Neuronal stem cell (in vitro differentiated cells): ENCODE measurements at regions not wholly inside any gene's neighbourhood (a gene's known extent, or its start where the extent isn't known, plus 50 kb on each side); places are given as distances from the start of the nearest gene placed in this dataset.
A peak's percentile ranks its signal among the peaks of the same experiment; 100 is the strongest.

Experiments
- DNase-seq: peaks from one replicate; pipeline ENCODE4 v3.0.0-alpha.2; 2013; ENCODE audit warnings: low spot score
- H2AFZ ChIP-seq: one replicate; pipeline ENCODE4 v1.6.1; 2013; ENCODE audit warnings: mild to moderate bottlenecking, low read length, inconsistent platforms
- H2AK5ac ChIP-seq: 2 replicates; pipeline ENCODE4 v1.6.1; 2013; ENCODE audit warnings: low read depth, mild to moderate bottlenecking, inconsistent platforms, low read length, moderate library complexity, mixed read lengths
- H2BK120ac ChIP-seq: 2 replicates; pipeline ENCODE4 v1.6.1; 2013; ENCODE audit warnings: low read depth, mild to moderate bottlenecking, inconsistent platforms, low read length, moderate library complexity, mixed read lengths
- H2BK12ac ChIP-seq: one replicate; pipeline ENCODE4 v1.6.1; 2013; ENCODE audit warnings: low read length, inconsistent platforms
- H2BK15ac ChIP-seq: 2 replicates; pipeline ENCODE4 v1.6.1; 2013; ENCODE audit warnings: mild to moderate bottlenecking, low read length, inconsistent platforms, mixed read lengths
- H2BK5ac ChIP-seq: one replicate; pipeline ENCODE4 v1.6.1; 2013; ENCODE audit warnings: inconsistent platforms, mild to moderate bottlenecking, low read length, moderate library complexity
- H3K14ac ChIP-seq: one replicate; pipeline ENCODE4 v1.6.1; 2013; ENCODE audit warnings: low read length, inconsistent platforms
- H3K18ac ChIP-seq: 2 replicates; pipeline ENCODE4 v1.6.1; 2013; ENCODE audit warnings: low read length, inconsistent platforms
- H3K23ac ChIP-seq: 2 replicates; pipeline ENCODE4 v1.6.1; 2013; ENCODE audit warnings: low read depth, mild to moderate bottlenecking, mixed read lengths, low read length, inconsistent platforms; ENCODE audit not compliant: poor library complexity
- H3K27ac ChIP-seq: replicated peaks from 3 replicates; pipeline ENCODE4 v1.5.1; 2013; ENCODE audit warnings: low read length, inconsistent platforms
- H3K27me3 ChIP-seq, 3 experiments: 2 replicates each; pipeline ENCODE4 v1.6.1; 2013; ENCODE audit warnings: low read length in 3 of 3, mild to moderate bottlenecking in 2 of 3, inconsistent platforms in 1 of 3, low read depth in 1 of 3, mixed read lengths in 1 of 3, moderate library complexity in 1 of 3; ENCODE audit not compliant: control insufficient read depth in 3 of 3, insufficient read depth in 3 of 3
- H3K36me3 ChIP-seq, 2 donors: replicated peaks in 1 of 2; 2 replicates each; pipeline ENCODE4 v1.6.1; 2013; ENCODE audit warnings: low read length in 2 of 2; ENCODE audit not compliant: control insufficient read depth in 2 of 2, insufficient read depth in 2 of 2
- H3K4ac ChIP-seq: 2 replicates; pipeline ENCODE4 v1.6.1; 2013; ENCODE audit warnings: inconsistent platforms, mild to moderate bottlenecking, low read length, moderate library complexity
- H3K4me1 ChIP-seq, 2 donors: 1 replicate in 1 of 2; 2 replicates in 1 of 2; pipeline ENCODE4 v1.6.1; 2013; ENCODE audit warnings: low read length in 2 of 2, low read depth in 1 of 2; ENCODE audit not compliant: control insufficient read depth in 2 of 2, insufficient read depth in 1 of 2
- H3K4me2 ChIP-seq: one replicate; pipeline ENCODE4 v1.6.1; 2013; ENCODE audit warnings: mild to moderate bottlenecking, low read length, inconsistent platforms; ENCODE audit not compliant: insufficient read depth, poor library complexity, severe bottlenecking
- H3K4me3 ChIP-seq, 2 donors: 2 replicates each; pipeline ENCODE4 v1.5.1; 2013; ENCODE audit warnings: low read length in 2 of 2, mild to moderate bottlenecking in 2 of 2, inconsistent platforms in 1 of 2, moderate library complexity in 1 of 2
- H3K79me1 ChIP-seq: one replicate; pipeline ENCODE4 v1.6.1; 2013; ENCODE audit warnings: low read depth, mild to moderate bottlenecking, inconsistent platforms, low read length, moderate library complexity
- H3K9ac ChIP-seq: one replicate; pipeline ENCODE4 v1.6.1; 2013; ENCODE audit warnings: mild to moderate bottlenecking, low read depth, low read length, inconsistent platforms; ENCODE audit not compliant: poor library complexity
- H3K9me3 ChIP-seq, 2 donors: replicated peaks in 1 of 2; 2 replicates each; pipeline versions ENCODE3 to v1.6.1; 2013; ENCODE audit warnings: low read length in 2 of 2, mild to moderate bottlenecking in 2 of 2, inconsistent platforms in 1 of 2, low read depth in 1 of 2, mixed read lengths in 1 of 2, moderate library complexity in 1 of 2; ENCODE audit not compliant: control insufficient read depth in 2 of 2, insufficient read depth in 1 of 2
- H4K8ac ChIP-seq: one replicate; pipeline ENCODE4 v1.6.1; 2013; ENCODE audit warnings: low read depth, mild to moderate bottlenecking, inconsistent platforms, low read length, moderate library complexity
- H4K91ac ChIP-seq: one replicate; pipeline ENCODE4 v1.6.1; 2013; ENCODE audit warnings: low read length, low read depth, mild to moderate bottlenecking, inconsistent platforms; ENCODE audit not compliant: poor library complexity
- WGBS, 2 donors: extraction: QIAGEN DNeasy Blood & Tissue Kit; methylation state at CpG; one replicate each; pipeline ENCODE4 v1.1.7; 2013; ENCODE audit warnings: missing lambda C conversion rate in 2 of 2, mixed read lengths in 1 of 2; ENCODE audit not compliant: insufficient read length in 2 of 2, insufficient replicate concordance in 1 of 2; ENCODE audit errors: extremely low coverage in 2 of 2; 5-methylcytosine and 5-hydroxymethylcytosine counted together

GRCh38 chr5:105739732-105740131 lies 1931.0 kb downstream of the EFNA5 start:
- H3K4me3 ChIP-seq = no peak overlapping the region
- H4K91ac ChIP-seq = no peak overlapping the region
- no peak overlapping the region for H2BK12ac ChIP-seq
- H3K18ac ChIP-seq = no peak overlapping the region
- H2BK120ac ChIP-seq = no peak overlapping the region
- no peaks in the 10 kb centered on the region for H3K79me1 ChIP-seq
- no peak overlapping the region for H3K9ac ChIP-seq
- no peak for DNase-seq
- no peak overlapping the region for H2AK5ac ChIP-seq
- no peak overlapping the region for H3K23ac ChIP-seq
- H4K8ac ChIP-seq = no peak overlapping the region
- no peaks in the 10 kb centered on the region for H3K36me3 ChIP-seq
- H3K27ac ChIP-seq = no peak overlapping the region
- no peak overlapping the region for H3K4ac ChIP-seq
- H3K27me3 ChIP-seq = no peaks in the 10 kb centered on the region
- no peak overlapping the region for H2BK5ac ChIP-seq
- no peaks in the 10 kb centered on the region for H3K9me3 ChIP-seq
- no peak overlapping the region for H2BK15ac ChIP-seq
- H3K4me1 ChIP-seq = no peaks in the 10 kb centered on the region
- H2AFZ ChIP-seq = no peak overlapping the region
- no peak overlapping the region for H3K4me2 ChIP-seq
- no peak overlapping the region for H3K14ac ChIP-seq

DNA sequence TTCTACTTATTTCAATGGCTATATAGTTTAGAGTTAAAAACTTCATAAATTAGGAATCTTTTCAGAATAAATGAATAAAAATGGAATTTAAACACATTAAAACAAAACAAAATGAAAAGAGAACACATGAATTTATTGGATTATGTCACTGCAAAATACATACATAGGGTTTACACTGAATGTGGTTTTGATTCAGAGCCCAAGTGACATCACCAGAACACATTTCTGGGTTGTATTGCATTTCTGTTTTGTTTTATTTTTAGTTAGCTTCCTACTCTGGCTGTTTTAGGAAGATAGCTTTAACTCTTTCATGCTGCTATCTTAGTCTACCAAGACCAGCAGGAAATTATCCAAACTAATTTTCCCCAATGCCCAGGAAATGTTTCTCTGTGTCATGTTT lies 1935.0 kb downstream of the EFNA5 start:
- H3K9me3 ChIP-seq = no peaks in the 10 kb centered on the region
- H3K18ac ChIP-seq = no peak overlapping the region
- no peak overlapping the region for H4K91ac ChIP-seq
- H3K4me1 ChIP-seq = no peaks in the 10 kb centered on the region
- H3K4ac ChIP-seq = no peak overlapping the region
- H3K36me3 ChIP-seq = no peaks in the 10 kb centered on the region
- H2BK12ac ChIP-seq = no peak overlapping the region
- H2AFZ ChIP-seq = no peak overlapping the region
- H2BK15ac ChIP-seq = no peak overlapping the region
- no peak overlapping the region for H3K14ac ChIP-seq
- no peak overlapping the region for H3K27ac ChIP-seq
- H3K27me3 ChIP-seq = no peaks in the 10 kb centered on the region
- H2BK120ac ChIP-seq = no peak overlapping the region
- no peak overlapping the region for H3K4me2 ChIP-seq
- no peak overlapping the region for H3K23ac ChIP-seq
- H2AK5ac ChIP-seq = no peak overlapping the region
- no peak overlapping the region for H2BK5ac ChIP-seq
- DNase-seq = no peak
- no peaks in the 10 kb centered on the region for H3K79me1 ChIP-seq
- H3K9ac ChIP-seq = no peak overlapping the region
- H3K4me3 ChIP-seq = no peak overlapping the region
- no peak overlapping the region for H4K8ac ChIP-seq

GRCh38 chr5:105730982-105731381 lies 1939.8 kb downstream of the EFNA5 start:
- Histone ChIP-seq H3K36me3 (no peaks in the 10 kb centered on the region), H3K27me3 (no peaks in the 10 kb centered on the region), H4K91ac (no peak overlapping the region), H3K9me3 (no peaks in the 10 kb centered on the region), H2BK120ac (no peak overlapping the region), H2BK12ac (no peak overlapping the region), H3K9ac (no peak overlapping the region), H4K8ac (no peak overlapping the region), H2AK5ac (no peak overlapping the region), H3K14ac (no peak overlapping the region), H3K23ac (no peak overlapping the region), H3K18ac (no peak overlapping the region), H3K4me2 (no peak overlapping the region), H2BK15ac (no peak overlapping the region), H3K79me1 (no peaks in the 10 kb centered on the region), H2AFZ (no peak overlapping the region), H3K4me3 (no peak overlapping the region), H3K4me1 (no peaks in the 10 kb centered on the region), H2BK5ac (no peak overlapping the region), H3K4ac (no peak overlapping the region), H3K27ac (no peak overlapping the region)
- DNase-seq = no peak
- WGBS, 2 donors = no CpG with 5 or more reads among the region's 1 CpG

GRCh38 chr5:105726093-105726492 lies 1944.6 kb downstream of the EFNA5 start:
- H3K14ac ChIP-seq = no peak overlapping the region
- no peak overlapping the region for H2BK12ac ChIP-seq
- no peaks in the 10 kb centered on the region for H3K27me3 ChIP-seq
- peak overlapping the region; percentile 30 for H2BK15ac ChIP-seq
- no peak for DNase-seq
- H3K4me1 ChIP-seq = no peaks in the 10 kb centered on the region
- no peak overlapping the region for H2BK120ac ChIP-seq
- no peak overlapping the region for H3K4me3 ChIP-seq
- no peaks in the 10 kb centered on the region for H3K9me3 ChIP-seq
- H3K4ac ChIP-seq = no peak overlapping the region
- H3K18ac ChIP-seq = peak overlapping the region; percentile 91
- no peak overlapping the region for H3K4me2 ChIP-seq
- no peak overlapping the region for H3K9ac ChIP-seq
- H4K91ac ChIP-seq = no peak overlapping the region
- H3K23ac ChIP-seq = no peak overlapping the region
- no peak overlapping the region for H4K8ac ChIP-seq
- H3K36me3 ChIP-seq = no peaks in the 10 kb centered on the region
- no peak overlapping the region for H2AK5ac ChIP-seq
- H3K79me1 ChIP-seq = no peaks in the 10 kb centered on the region
- H3K27ac ChIP-seq = no peak overlapping the region
- H2BK5ac ChIP-seq = no peak overlapping the region
- no CpG with 5 or more reads among the region's 4 CpGs for WGBS, 2 donors
- H2AFZ ChIP-seq = peak overlapping the region; percentile 59
